ENCODE measurements at regions not wholly inside any gene's neighbourhood (a gene's known extent, or its start where the extent isn't known, plus 50 kb on each side); places are given as distances from the start of the nearest gene placed in this dataset.

- ChIA-PET CTCF (no interaction called here), POLR2A (no interaction called here)
- intact Hi-C loops (cut with micrococcal nuclease), result no loop called here
- Histone ChIP-seq H3K27me3 (ENCODE audit: control insufficient read depth in 2 of 2, insufficient read depth in 2 of 2, low read length in 2 of 2) (no peaks in the 10 kb centered on the region), H3K9me3 (ENCODE audit: control insufficient read depth in 2 of 3, low read length in 3 of 3) (no peaks in the 10 kb centered on the region), H3K36me3 (ENCODE audit: control insufficient read depth in 2 of 3, insufficient read depth in 3 of 3, low read length in 3 of 3) (no peaks in the 10 kb centered on the region), H3K4me1 (ENCODE audit: control insufficient read depth in 2 of 2, insufficient read depth in 2 of 2, low read length in 2 of 2) (no peaks in the 10 kb centered on the region), H3K4me3 (ENCODE audit: low read length) (no peak overlapping the region), H3K27ac (ENCODE audit: low read depth, low read length) (no peak overlapping the region)
- no peak overlapping the region for H3K27ac Mint-ChIP-seq
- DNase-seq, result no peak
- H3K4me3 Mint-ChIP-seq, result no peak overlapping the region
- H3K36me3 Mint-ChIP-seq, result no peaks in the 10 kb centered on the region
- H3K9me3 Mint-ChIP-seq, result peaks cover 0 to 28% (median 14%) of the 10 kb centered on the region in 11 donors
- no peaks in the 10 kb centered on the region for H3K4me1 Mint-ChIP-seq
- H3K27me3 Mint-ChIP-seq, result no peaks in the 10 kb centered on the region
- no peak for ATAC-seq
Measured at GRCh38 chr12:38501481-38501880, 184.9 kb downstream of the ALG10B start.

- no peak overlapping the region for H3K27ac Mint-ChIP-seq
- Histone ChIP-seq H3K9me3 (ENCODE audit: control insufficient read depth in 2 of 3, low read length in 3 of 3) (no peaks in the 10 kb centered on the region), H3K36me3 (ENCODE audit: control insufficient read depth in 2 of 3, insufficient read depth in 3 of 3, low read length in 3 of 3) (no peaks in the 10 kb centered on the region), H3K4me3 (ENCODE audit: low read length) (no peak overlapping the region), H3K27me3 (ENCODE audit: control insufficient read depth in 2 of 2, insufficient read depth in 2 of 2, low read length in 2 of 2) (no peaks in the 10 kb centered on the region), H3K4me1 (ENCODE audit: control insufficient read depth in 2 of 2, insufficient read depth in 2 of 2, low read length in 2 of 2) (no peaks in the 10 kb centered on the region), H3K27ac (ENCODE audit: low read depth, low read length) (no peak overlapping the region)
- intact Hi-C loops (cut with micrococcal nuclease), result no loop called here
- DNase-seq (no peak), ATAC-seq (no peak)
- H3K4me1 Mint-ChIP-seq, result no peaks in the 10 kb centered on the region
- ChIA-PET CTCF (no interaction called here), POLR2A (no interaction called here)
- peaks cover 0 to 32% (median 14%) of the 10 kb centered on the region in 11 donors for H3K9me3 Mint-ChIP-seq
- no peaks in the 10 kb centered on the region for H3K36me3 Mint-ChIP-seq
- no peaks in the 10 kb centered on the region for H3K27me3 Mint-ChIP-seq
- no peak overlapping the region for H3K4me3 Mint-ChIP-seq
Measured at GRCh38 chr12:38501991-38502390, 185.4 kb downstream of the ALG10B start.

- DNase-seq (no peak), ATAC-seq (no peak)
- Mint-ChIP-seq H3K9me3 (peaks cover 0 to 27% (median 13%) of the 10 kb centered on the region in 11 donors), H3K27me3 (no peaks in the 10 kb centered on the region), H3K4me3 (no peak overlapping the region), H3K4me1 (no peaks in the 10 kb centered on the region), H3K27ac (no peak overlapping the region), H3K36me3 (no peaks in the 10 kb centered on the region)
- intact Hi-C loops (cut with micrococcal nuclease), result no loop called here
- Histone ChIP-seq H3K4me1 (ENCODE audit: control insufficient read depth in 2 of 2, insufficient read depth in 2 of 2, low read length in 2 of 2) (no peaks in the 10 kb centered on the region), H3K36me3 (ENCODE audit: control insufficient read depth in 2 of 3, insufficient read depth in 3 of 3, low read length in 3 of 3) (no peaks in the 10 kb centered on the region), H3K27me3 (ENCODE audit: control insufficient read depth in 2 of 2, insufficient read depth in 2 of 2, low read length in 2 of 2) (no peaks in the 10 kb centered on the region), H3K9me3 (ENCODE audit: control insufficient read depth in 2 of 3, low read length in 3 of 3) (no peaks in the 10 kb centered on the region), H3K4me3 (ENCODE audit: low read length) (no peak overlapping the region), H3K27ac (ENCODE audit: low read depth, low read length) (no peak overlapping the region)
- POLR2A ChIA-PET, result no interaction called here
- CTCF ChIA-PET, result no interaction called here
Measured at GRCh38 chr12:38502415-38502814, 185.8 kb downstream of the ALG10B start.

GRCh38 chr12:38507839-38508238, 191.3 kb downstream of the ALG10B start:
- H3K9me3 ChIP-seq (ENCODE audit: control insufficient read depth in 2 of 3, low read length in 3 of 3), result no peaks in the 10 kb centered on the region
- ATAC-seq (no peak), DNase-seq (no peak)
- H3K36me3 ChIP-seq (ENCODE audit: control insufficient read depth in 2 of 3, insufficient read depth in 3 of 3, low read length in 3 of 3), result no peaks in the 10 kb centered on the region
- intact Hi-C loops (cut with micrococcal nuclease), result no loop called here
- Mint-ChIP-seq H3K36me3 (peaks cover 0 to 3% (median 0%) of the 10 kb centered on the region in 5 donors), H3K4me1 (no peaks in the 10 kb centered on the region), H3K27ac (no peak overlapping the region), H3K4me3 (no peak overlapping the region), H3K27me3 (no peaks in the 10 kb centered on the region), H3K9me3 (peaks cover 3 to 40% (median 17%) of the 10 kb centered on the region in 11 donors)
- H3K4me1 ChIP-seq (ENCODE audit: control insufficient read depth in 2 of 2, insufficient read depth in 2 of 2, low read length in 2 of 2), result no peaks in the 10 kb centered on the region
- no peaks in the 10 kb centered on the region for H3K27me3 ChIP-seq (ENCODE audit: control insufficient read depth in 2 of 2, insufficient read depth in 2 of 2, low read length in 2 of 2)
- no peak overlapping the region for H3K4me3 ChIP-seq (ENCODE audit: low read length)
- ChIA-PET POLR2A (no interaction called here), CTCF (no interaction called here)
- H3K27ac ChIP-seq (ENCODE audit: low read depth, low read length), result no peak overlapping the region

- Mint-ChIP-seq H3K4me3 (no peak overlapping the region), H3K4me1 (no peaks in the 10 kb centered on the region), H3K27ac (no peak overlapping the region), H3K9me3 (peaks cover 0 to 44% (median 17%) of the 10 kb centered on the region in 11 donors), H3K27me3 (no peaks in the 10 kb centered on the region), H3K36me3 (peaks cover 0 to 3% (median 0%) of the 10 kb centered on the region in 5 donors)
- ATAC-seq (no peak), DNase-seq (no peak)
- H3K27me3 ChIP-seq (ENCODE audit: control insufficient read depth in 2 of 2, insufficient read depth in 2 of 2, low read length in 2 of 2), result no peaks in the 10 kb centered on the region
- H3K4me1 ChIP-seq (ENCODE audit: control insufficient read depth in 2 of 2, insufficient read depth in 2 of 2, low read length in 2 of 2), result no peaks in the 10 kb centered on the region
- ChIA-PET POLR2A (no interaction called here), CTCF (no interaction called here)
- intact Hi-C loops (cut with micrococcal nuclease), result no loop called here
- H3K4me3 ChIP-seq (ENCODE audit: low read length), result no peak overlapping the region
- no peaks in the 10 kb centered on the region for H3K9me3 ChIP-seq (ENCODE audit: control insufficient read depth in 2 of 3, low read length in 3 of 3)
- no peaks in the 10 kb centered on the region for H3K36me3 ChIP-seq (ENCODE audit: control insufficient read depth in 2 of 3, insufficient read depth in 3 of 3, low read length in 3 of 3)
- no peak overlapping the region for H3K27ac ChIP-seq (ENCODE audit: low read depth, low read length)
Measured at GRCh38 chr12:38508246-38508645, 191.7 kb downstream of the ALG10B start.

GRCh38 chr12:38515912-38516311, 199.3 kb downstream of the ALG10B start:
- H3K36me3 ChIP-seq (ENCODE audit: control insufficient read depth in 2 of 3, insufficient read depth in 3 of 3, low read length in 3 of 3), result no peaks in the 10 kb centered on the region
- no peaks in the 10 kb centered on the region for H3K4me1 ChIP-seq (ENCODE audit: control insufficient read depth in 2 of 2, insufficient read depth in 2 of 2, low read length in 2 of 2)
- Mint-ChIP-seq H3K27ac (no peak overlapping the region), H3K4me3 (no peak overlapping the region), H3K4me1 (no peaks in the 10 kb centered on the region), H3K27me3 (no peaks in the 10 kb centered on the region), H3K36me3 (peaks cover 0 to 3% (median 0%) of the 10 kb centered on the region in 5 donors), H3K9me3 (peaks cover 3 to 34% (median 10%) of the 10 kb centered on the region in 11 donors)
- ATAC-seq, result no peak
- intact Hi-C loops (cut with micrococcal nuclease), result no loop called here
- DNase-seq, result no peak
- POLR2A ChIA-PET, result no interaction called here
- no peak overlapping the region for H3K27ac ChIP-seq (ENCODE audit: low read depth, low read length)
- no peaks in the 10 kb centered on the region for H3K27me3 ChIP-seq (ENCODE audit: control insufficient read depth in 2 of 2, insufficient read depth in 2 of 2, low read length in 2 of 2)
- H3K4me3 ChIP-seq (ENCODE audit: low read length), result no peak overlapping the region
- CTCF ChIA-PET, result no interaction called here
- no peaks in the 10 kb centered on the region for H3K9me3 ChIP-seq (ENCODE audit: control insufficient read depth in 2 of 3, low read length in 3 of 3)

- Mint-ChIP-seq H3K36me3 (peaks cover 0 to under 1% (median 0%) of the 10 kb centered on the region in 5 donors), H3K27me3 (no peaks in the 10 kb centered on the region), H3K4me1 (no peaks in the 10 kb centered on the region), H3K9me3 (peaks cover 3 to 29% (median 6%) of the 10 kb centered on the region in 11 donors), H3K27ac (no peak overlapping the region), H3K4me3 (no peak overlapping the region)
- intact Hi-C loops (cut with micrococcal nuclease), result no loop called here
- H3K36me3 ChIP-seq (ENCODE audit: control insufficient read depth in 2 of 3, insufficient read depth in 3 of 3, low read length in 3 of 3), result no peaks in the 10 kb centered on the region
- POLR2A ChIA-PET, result no interaction called here
- CTCF ChIA-PET, result no interaction called here
- no peak overlapping the region for H3K27ac ChIP-seq (ENCODE audit: low read depth, low read length)
- H3K9me3 ChIP-seq (ENCODE audit: control insufficient read depth in 2 of 3, low read length in 3 of 3), result no peaks in the 10 kb centered on the region
- H3K4me3 ChIP-seq (ENCODE audit: low read length), result no peak overlapping the region
- DNase-seq (no peak), ATAC-seq (no peak)
- H3K4me1 ChIP-seq (ENCODE audit: control insufficient read depth in 2 of 2, insufficient read depth in 2 of 2, low read length in 2 of 2), result no peaks in the 10 kb centered on the region
- H3K27me3 ChIP-seq (ENCODE audit: control insufficient read depth in 2 of 2, insufficient read depth in 2 of 2, low read length in 2 of 2), result no peaks in the 10 kb centered on the region
Measured at GRCh38 chr12:38516418-38516817, 199.8 kb downstream of the ALG10B start.
